ENCODE measurements at regions not wholly inside any gene's neighbourhood (a gene's known extent, or its start where the extent isn't known, plus 50 kb on each side); places are given as distances from the start of the nearest gene placed in this dataset.

GRCh38 chr1:81490614-81491013, 310.1 kb upstream of the ADGRL2 start:
- no peak for TF ChIP-seq EZH2 (IDR thresholded peaks at IDR 0.05; ENCODE audit: insufficient read depth, poor library complexity, severe bottlenecking)
- no peak for TF ChIP-seq EZH2phosphoT487 (IDR thresholded peaks at IDR 0.05; ENCODE audit: insufficient read depth, low read depth)

Measured in GM23248 (cell line).